BLaER1 treated with 17β-estradiol and CSF1 and Interleukin-3, amounts not matched to agents 10 nM and 100 nM (cell line): ENCODE measurements at regions not wholly inside any gene's neighbourhood (a gene's known extent, or its start where the extent isn't known, plus 50 kb on each side); places are given as distances from the start of the nearest gene placed in this dataset.
A peak's percentile ranks its signal among the peaks of the same experiment; 100 is the strongest.

Source experiments
- H3K27ac ChIP-seq, 11 experiments: shearing (Covaris generic); formaldehyde crosslinking; 2 replicates each; pipeline ENCODE4 v1.8.1; 2022
- H3K27me3 ChIP-seq, 11 experiments: shearing (Covaris generic); formaldehyde crosslinking; 2 replicates each; pipeline ENCODE4 v1.8.1; 2022
- H3K36me3 ChIP-seq, 11 experiments: shearing (Covaris generic); formaldehyde crosslinking; 2 replicates each; pipeline ENCODE4 v1.8.1; 2022
- H3K4me1 ChIP-seq, 10 experiments: shearing (Covaris generic); formaldehyde crosslinking; 2 replicates each; pipeline ENCODE4 v1.8.1; 2022
- H3K4me2 ChIP-seq, 11 experiments: shearing (Covaris generic); formaldehyde crosslinking; 2 replicates each; pipeline ENCODE4 v1.8.1; 2022
- H3K4me3 ChIP-seq, 10 experiments: shearing (Covaris generic); formaldehyde crosslinking; 2 replicates each; pipeline ENCODE4 v1.8.1; 2022
- H3K9ac ChIP-seq, 11 experiments: shearing (Covaris generic); formaldehyde crosslinking; 2 replicates each; pipeline ENCODE4 v1.8.1; 2022
- H3K9me3 ChIP-seq, 11 experiments: shearing (Covaris generic); formaldehyde crosslinking; replicated peaks in 1 of 11; 2 replicates each; pipeline ENCODE4 v1.8.1; 2022
- H4K20me1 ChIP-seq, 11 experiments: shearing (Covaris generic); formaldehyde crosslinking; 2 replicates each; pipeline ENCODE4 v1.8.1; 2022
- Cebpa-rat ChIP-seq, 11 experiments: shearing (Covaris generic); IDR thresholded peaks; 2 replicates each; pipeline ENCODE4 v1.8.1; 2022

DNA sequence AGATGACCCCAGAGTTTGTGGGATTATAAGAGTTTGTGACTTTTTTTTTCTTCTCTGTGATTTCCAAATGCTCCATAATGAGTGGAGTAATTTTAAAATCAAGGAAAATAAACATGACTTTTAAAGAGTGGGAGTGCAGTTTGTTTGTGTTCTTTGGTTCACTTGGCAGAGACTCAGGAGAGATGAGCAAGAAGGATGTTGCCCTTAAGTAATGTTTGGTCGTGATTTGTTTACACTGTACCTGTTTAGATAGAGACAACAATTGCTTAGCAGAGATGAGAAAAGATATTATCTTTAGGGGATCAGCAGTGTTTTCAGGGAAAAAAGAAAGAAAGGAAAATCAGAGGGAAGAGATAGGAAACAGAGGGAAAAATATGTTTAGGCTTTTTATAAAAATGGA is 170.8 kb downstream of the ADSS2 start:
- H3K4me3 ChIP-seq, result no peak overlapping the region
- H3K27ac ChIP-seq, result no peak overlapping the region
- no peaks in the 10 kb centered on the region for H3K27me3 ChIP-seq
- no peaks in the 10 kb centered on the region; a peak in 1 of 22 replicates for H3K36me3 ChIP-seq
- H3K9ac ChIP-seq, result no peak overlapping the region
- no peak for TF ChIP-seq Cebpa-rat (IDR thresholded peaks at IDR 0.05)
- H3K4me2 ChIP-seq, result no peak overlapping the region
- peaks cover 0 to 16% (median 6%) of the 10 kb centered on the region in 11 experiments; a peak in 6 of 22 replicates for H3K9me3 ChIP-seq
- no peaks in the 10 kb centered on the region for H4K20me1 ChIP-seq
- H3K4me1 ChIP-seq, result peaks cover 0 to 6% (median 0%) of the 10 kb centered on the region in 10 experiments; a peak in 2 of 20 replicates

DNA sequence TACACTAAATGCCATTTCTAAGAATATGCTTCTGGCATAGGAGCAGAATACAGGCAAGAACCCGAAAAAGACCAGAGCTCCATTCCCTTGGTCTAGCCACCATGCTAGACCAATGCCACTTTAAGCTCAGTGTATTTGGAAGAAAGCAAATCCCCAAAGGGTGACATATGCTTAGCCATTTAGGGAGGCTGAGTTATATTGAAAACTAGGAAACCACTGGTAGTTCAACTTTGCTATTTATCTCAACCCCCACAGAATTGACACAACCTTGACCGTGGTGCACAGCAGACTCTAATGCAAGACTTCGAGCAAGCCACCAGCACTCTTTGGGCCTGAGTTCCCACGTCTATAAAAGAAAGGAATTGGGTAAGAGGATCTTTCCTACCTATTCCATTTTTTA is 167.9 kb downstream of the ADSS2 start:
- H3K9ac ChIP-seq, result no peak overlapping the region
- peaks cover 3 to 20% (median 11%) of the 10 kb centered on the region in 11 experiments for H3K9me3 ChIP-seq
- H3K4me3 ChIP-seq, result no peak overlapping the region
- H4K20me1 ChIP-seq, result no peaks in the 10 kb centered on the region
- no peak overlapping the region for H3K27ac ChIP-seq
- peaks cover 0 to 3% (median 0%) of the 10 kb centered on the region in 11 experiments; a peak in 1 of 22 replicates for H3K36me3 ChIP-seq
- H3K4me2 ChIP-seq, result no peak overlapping the region
- TF ChIP-seq Cebpa-rat (IDR thresholded peaks at IDR 0.05), result no peak
- H3K4me1 ChIP-seq, result peaks cover 0 to 6% (median 0%) of the 10 kb centered on the region in 10 experiments; a peak in 2 of 20 replicates
- no peaks in the 10 kb centered on the region for H3K27me3 ChIP-seq

DNA sequence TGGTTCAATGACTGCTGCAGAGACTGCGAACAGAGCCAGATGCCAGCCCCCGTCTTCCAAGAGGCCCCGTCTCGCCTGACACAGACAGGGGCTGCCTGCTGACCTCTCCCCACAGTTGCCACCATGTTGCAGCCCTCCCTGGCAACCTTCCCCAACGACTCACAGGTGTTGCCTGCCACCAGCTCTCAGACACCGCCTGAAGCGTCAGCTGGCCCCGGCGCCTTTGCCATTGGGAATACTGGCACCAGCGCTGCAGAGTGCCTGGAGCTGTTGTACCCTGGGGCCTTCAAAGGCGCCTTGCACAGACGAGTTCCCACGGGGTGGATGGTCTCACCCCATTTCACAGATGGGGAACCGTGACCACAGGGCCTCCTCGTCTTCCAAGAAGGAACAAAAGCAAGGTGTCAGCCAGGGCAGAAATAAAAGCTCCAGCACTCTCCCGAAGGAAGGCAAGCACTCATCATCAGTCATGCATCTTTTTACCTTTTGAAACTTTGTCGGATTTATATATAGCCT is 167.0 kb downstream of the ADSS2 start:
- Histone ChIP-seq H3K9ac (no peak overlapping the region), H3K9me3 (peaks cover 10 to 21% (median 12%) of the 10 kb centered on the region in 11 experiments), H3K27me3 (no peaks in the 10 kb centered on the region), H3K27ac (no peak overlapping the region), H4K20me1 (no peaks in the 10 kb centered on the region), H3K4me1 (peaks cover 0 to 6% (median 0%) of the 10 kb centered on the region in 10 experiments; a peak in 2 of 20 replicates), H3K36me3 (0 out of 22 replicates have a peak, but pooled peaks cover 0 to 4% (median 0%) of the 10 kb centered on the region in 11 experiments), H3K4me3 (no peak overlapping the region), H3K4me2 (no peak overlapping the region)
- no peak for TF ChIP-seq Cebpa-rat (IDR thresholded peaks at IDR 0.05)

DNA sequence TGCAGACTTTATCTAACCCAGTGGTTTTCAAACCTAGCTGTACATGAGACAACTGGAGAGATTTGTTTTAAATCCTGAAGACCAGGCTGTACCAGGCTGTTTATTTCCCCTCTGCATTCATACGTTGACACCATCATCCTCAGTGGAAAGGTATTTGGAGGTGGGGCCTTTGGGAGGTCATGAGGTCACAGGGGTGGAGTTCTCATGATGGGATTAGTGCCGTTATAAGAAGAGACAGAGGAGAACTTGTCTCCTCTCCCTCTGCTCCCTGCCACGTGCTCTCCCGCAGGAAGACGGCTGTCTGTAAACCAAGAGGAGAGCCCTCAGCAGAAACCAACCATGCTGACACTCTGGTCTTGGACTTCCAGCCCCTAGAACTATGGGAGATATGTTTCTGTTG is 165.4 kb downstream of the ADSS2 start:
- no peaks in the 10 kb centered on the region for H3K27me3 ChIP-seq
- H3K4me2 ChIP-seq, result no peak overlapping the region
- no peak overlapping the region for H3K9ac ChIP-seq
- H3K4me3 ChIP-seq, result no peak overlapping the region
- H3K9me3 ChIP-seq, result peaks cover 10 to 25% (median 15%) of the 10 kb centered on the region in 11 experiments
- no peak overlapping the region for H3K27ac ChIP-seq
- no peaks in the 10 kb centered on the region for H4K20me1 ChIP-seq
- TF ChIP-seq Cebpa-rat (IDR thresholded peaks at IDR 0.05), result no peak
- peaks cover 0 to 7% (median 5%) of the 10 kb centered on the region in 10 experiments; a peak in 11 of 20 replicates for H3K4me1 ChIP-seq
- 0 out of 22 replicates have a peak, but pooled peaks cover 0 to 4% (median 0%) of the 10 kb centered on the region in 11 experiments for H3K36me3 ChIP-seq

DNA sequence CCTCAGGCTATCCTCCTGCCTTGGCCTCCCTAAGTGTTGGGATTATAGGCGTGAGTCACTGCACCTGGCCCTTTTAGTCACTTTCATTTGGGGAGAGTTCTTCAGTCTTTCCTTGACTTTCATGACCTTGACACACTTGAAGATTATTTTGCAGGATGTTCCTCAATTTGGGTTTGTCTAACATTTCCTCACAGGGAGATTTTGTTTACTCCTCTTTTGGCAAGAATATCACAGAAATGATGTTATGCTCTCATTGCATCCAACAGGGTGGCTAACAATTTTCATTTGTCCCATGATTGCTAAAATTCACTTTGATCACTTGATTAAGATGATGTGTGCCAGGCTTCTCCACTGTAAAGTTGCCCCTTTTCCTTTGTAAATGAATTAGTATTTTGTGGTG is 164.0 kb downstream of the ADSS2 start:
- Histone ChIP-seq H3K36me3 (0 out of 22 replicates have a peak, but pooled peaks cover 0 to 4% (median 0%) of the 10 kb centered on the region in 11 experiments), H3K4me2 (no peak overlapping the region), H3K4me3 (no peak overlapping the region), H3K27ac (no peak overlapping the region), H4K20me1 (no peaks in the 10 kb centered on the region), H3K9ac (no peak overlapping the region), H3K4me1 (peaks cover 5 to 20% (median 16%) of the 10 kb centered on the region in 10 experiments; a peak in 15 of 20 replicates), H3K9me3 (peaks cover 10 to 25% (median 15%) of the 10 kb centered on the region in 11 experiments), H3K27me3 (no peaks in the 10 kb centered on the region)
- no peak for TF ChIP-seq Cebpa-rat (IDR thresholded peaks at IDR 0.05)

DNA sequence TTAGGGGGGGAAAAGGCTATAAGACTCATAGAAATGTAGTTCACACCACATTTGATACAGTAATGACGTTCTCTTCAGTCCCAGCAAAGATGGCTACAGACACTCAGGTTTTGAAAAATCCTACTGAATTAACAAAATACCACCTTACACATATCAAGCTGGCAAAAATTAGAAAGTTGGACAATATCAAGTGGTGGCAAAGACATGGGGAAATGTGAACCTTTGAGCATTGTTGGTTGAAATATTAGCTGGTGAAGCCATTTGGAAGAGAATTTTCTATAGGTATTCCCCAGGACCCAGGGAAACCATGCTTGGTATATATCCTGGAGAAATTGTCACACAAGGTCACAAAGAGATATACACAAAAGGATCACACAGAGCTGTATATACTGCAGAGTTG is 163.0 kb downstream of the ADSS2 start:
- Histone ChIP-seq H3K9me3 (peaks cover 10 to 25% (median 15%) of the 10 kb centered on the region in 11 experiments), H3K4me2 (no peak overlapping the region), H3K4me3 (no peak overlapping the region), H3K27me3 (no peaks in the 10 kb centered on the region), H4K20me1 (no peaks in the 10 kb centered on the region), H3K9ac (no peak overlapping the region), H3K4me1 (peaks cover 7 to 30% (median 19%) of the 10 kb centered on the region in 10 experiments; a peak in 15 of 20 replicates), H3K36me3 (0 out of 22 replicates have a peak, but pooled peaks cover 0 to 4% (median 0%) of the 10 kb centered on the region in 11 experiments), H3K27ac (no peak overlapping the region)
- TF ChIP-seq Cebpa-rat (IDR thresholded peaks at IDR 0.05), result no peak

DNA sequence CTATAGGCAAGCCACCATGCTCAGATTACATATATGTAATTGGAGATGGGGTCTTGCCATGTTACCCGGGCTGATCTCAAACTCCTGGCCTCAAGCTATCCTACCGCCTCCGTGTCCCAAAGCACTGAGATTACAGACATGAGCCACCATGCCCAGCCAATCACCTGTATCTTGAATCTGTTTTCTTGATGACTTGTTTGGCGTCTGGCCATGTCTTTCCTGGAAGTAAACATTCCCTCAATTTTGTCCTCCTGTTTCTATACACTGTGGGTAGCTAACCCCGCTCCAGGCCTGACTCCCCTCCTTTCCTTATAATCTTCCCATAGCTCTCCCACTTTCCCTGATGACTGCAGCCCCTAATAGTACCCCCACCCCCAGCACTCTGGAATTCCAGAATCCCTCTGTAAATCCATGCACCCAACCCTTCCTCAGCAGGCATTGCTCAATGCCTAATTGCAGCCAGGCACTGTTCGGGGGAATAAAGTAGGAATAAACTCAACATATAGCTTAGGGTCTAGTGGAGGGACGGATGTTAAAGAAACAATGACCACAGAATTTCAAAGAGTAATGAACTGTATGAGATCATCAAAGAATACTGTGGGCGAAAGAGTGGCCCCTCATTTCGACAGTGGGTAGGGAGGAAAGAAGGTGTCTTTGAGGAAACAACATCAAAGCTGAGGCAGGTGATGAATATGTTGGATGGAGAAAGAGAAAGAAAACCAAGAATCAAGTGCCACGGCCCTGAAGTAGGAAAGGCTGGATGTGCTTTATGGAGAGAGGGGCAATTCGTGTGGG is 161.5 kb downstream of the ADSS2 start:
- H3K4me1 ChIP-seq, result peaks cover 7 to 44% (median 19%) of the 10 kb centered on the region in 10 experiments; a peak in 15 of 20 replicates
- H3K4me3 ChIP-seq, result no peak overlapping the region
- H4K20me1 ChIP-seq, result no peaks in the 10 kb centered on the region
- H3K27me3 ChIP-seq, result no peaks in the 10 kb centered on the region
- H3K9ac ChIP-seq, result no peak overlapping the region
- peaks cover 10 to 25% (median 15%) of the 10 kb centered on the region in 11 experiments; a peak in 21 of 22 replicates for H3K9me3 ChIP-seq
- H3K4me2 ChIP-seq, result no peak overlapping the region
- TF ChIP-seq Cebpa-rat (IDR thresholded peaks at IDR 0.05), result no peak
- no peak overlapping the region for H3K27ac ChIP-seq
- H3K36me3 ChIP-seq, result 0 out of 22 replicates have a peak, but pooled peaks cover 0 to 4% (median 0%) of the 10 kb centered on the region in 11 experiments

DNA sequence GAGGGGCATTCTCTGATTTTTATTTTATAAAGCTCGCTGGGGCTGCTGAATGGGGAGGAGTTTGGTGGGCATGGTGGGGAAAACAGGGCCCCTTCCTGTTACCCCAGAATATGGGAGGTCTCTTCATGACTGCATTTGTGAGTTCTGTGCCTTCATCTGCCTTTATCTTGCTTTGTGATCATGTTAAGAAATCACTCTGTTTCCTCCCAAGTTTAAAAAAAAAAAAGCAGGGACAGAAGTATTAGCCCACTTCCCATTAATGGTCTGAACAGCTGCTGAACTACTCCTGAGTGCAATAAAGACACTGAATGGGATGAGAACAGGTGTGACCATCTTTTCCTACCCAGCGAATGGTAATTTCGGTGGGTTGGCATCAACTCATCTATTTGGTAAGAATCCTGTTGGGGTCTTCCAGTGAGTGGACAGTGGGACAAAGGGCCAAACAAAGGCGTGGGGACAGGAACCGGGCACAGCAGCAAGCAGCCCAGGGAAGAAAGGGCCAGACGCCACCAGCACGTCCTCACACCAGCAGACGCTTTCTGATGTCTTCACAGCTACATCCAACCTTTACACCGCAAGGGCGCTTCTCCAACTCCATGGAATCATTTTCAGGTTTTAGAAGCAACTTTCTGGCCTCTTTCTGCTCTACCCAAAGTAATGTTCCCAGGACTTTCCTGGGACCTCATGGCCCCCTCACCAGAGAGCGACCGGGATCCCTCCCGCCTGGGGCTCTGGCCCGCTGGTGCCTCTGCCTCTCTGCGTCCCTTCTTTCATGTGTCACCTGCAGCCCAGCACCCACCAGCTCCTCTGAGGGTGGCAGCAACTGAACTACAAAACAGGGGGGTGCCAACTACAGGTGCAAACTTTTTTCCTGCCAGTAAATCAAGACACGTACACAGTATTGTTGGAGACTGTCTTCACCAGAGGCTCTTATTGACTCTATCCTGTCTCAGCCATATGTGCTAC is 160.2 kb downstream of the ADSS2 start:
- Histone ChIP-seq H3K4me1 (peaks cover 7 to 57% (median 23%) of the 10 kb centered on the region in 10 experiments; a peak in 15 of 20 replicates), H3K4me3 (no peak overlapping the region), H4K20me1 (no peaks in the 10 kb centered on the region), H3K27ac (no peak overlapping the region), H3K4me2 (peak overlapping the region in 10 of 11 experiments; percentile 4 to 61 (median 32); a peak in 13 of 22 replicates), H3K9me3 (peaks cover 10 to 25% (median 15%) of the 10 kb centered on the region in 11 experiments; a peak in 21 of 22 replicates), H3K36me3 (0 out of 22 replicates have a peak, but pooled peaks cover 0 to 4% (median 0%) of the 10 kb centered on the region in 11 experiments), H3K27me3 (no peaks in the 10 kb centered on the region), H3K9ac (no peak overlapping the region)
- TF ChIP-seq Cebpa-rat (IDR thresholded peaks at IDR 0.05), result no peak
